Testis (tissue), 2 donors: ENCODE measurements at regions not wholly inside any gene's neighbourhood (a gene's known extent, or its start where the extent isn't known, plus 50 kb on each side); places are given as distances from the start of the nearest gene placed in this dataset.

Source experiments
- DNase-seq: peaks from one replicate; pipeline ENCODE4 v3.0.0-alpha.2; 2019
- H3K27ac ChIP-seq, 2 donors: fragments of 200-600 bp; sonication (generic); one replicate each; pipeline ENCODE4 v1.5.1; 2019
- H3K27me3 ChIP-seq: fragments of 200-600 bp; sonication (generic); one replicate; pipeline ENCODE4 v1.5.1; 2019
- H3K36me3 ChIP-seq: fragments of 200-600 bp; sonication (generic); one replicate; pipeline ENCODE4 v1.5.1; 2017; ENCODE audit warnings: low read depth; ENCODE audit errors: missing control alignments
- H3K4me1 ChIP-seq: fragments of 200-600 bp; sonication (generic); one replicate; pipeline ENCODE4 v1.5.1; 2019
- H3K4me3 ChIP-seq, 2 donors: fragments of 200-600 bp; sonication (generic); one replicate each; pipeline ENCODE4 v1.5.1; 2017 to 2019
- H3K9me3 ChIP-seq: fragments of 200-600 bp; sonication (generic); one replicate; pipeline ENCODE4 v1.5.1; 2017
- POLR2A ChIP-seq: fragments of 450-650 bp; IDR thresholded peaks from one replicate; pipeline ENCODE4 v1.6.1; 2017; ENCODE audit warnings: antibody characterized with exemption, mild to moderate bottlenecking, moderate library complexity
- WGBS, 2 donors: methylation state at CpG; one replicate each; pipeline ENCODE4 v1.1.5; 2018; 5-methylcytosine and 5-hydroxymethylcytosine counted together
- intact Hi-C: fragments of 100-400 bp; cut with DNase I; formaldehyde crosslinking; loops from one replicate; pipeline ENCODE4 v1.15.1; 2023; ENCODE audit warnings: low total_unique reads
- TF ChIP-seq, protein P1 (sequence below), 3 experiments: fragments of 450-650 bp in 2 of 3; fragments of 200-600 bp in 1 of 3; sonication (generic) in 1 of 3; IDR thresholded peaks; one replicate each; pipeline ENCODE4 v1.5.1; 2016 to 2019; ENCODE audit warnings: antibody characterized with exemption in 3 of 3, mild to moderate bottlenecking in 2 of 3, moderate library complexity in 1 of 3

DNA sequence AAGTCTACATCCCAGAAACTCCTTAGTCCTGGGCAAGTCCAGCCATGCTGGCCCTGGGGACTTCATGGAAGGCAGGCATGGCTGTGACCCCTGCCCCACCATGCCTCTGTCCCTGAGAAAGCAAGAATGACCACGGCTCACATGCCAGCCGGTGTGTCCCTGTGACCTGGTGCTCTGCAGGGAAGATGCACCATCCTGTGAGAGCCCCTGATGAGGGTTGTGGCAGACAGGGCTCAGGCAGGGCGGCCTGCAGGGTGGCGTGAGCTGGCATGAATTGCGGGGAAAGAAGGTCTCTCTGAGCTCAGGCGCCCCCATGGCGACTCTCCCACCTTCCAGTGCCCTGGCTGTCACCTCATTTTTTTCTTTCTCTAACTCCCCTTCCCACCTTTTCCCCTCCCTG is 260.3 kb downstream of the RBFOX3 start:
- H3K36me3 ChIP-seq: no peaks in the 10 kb centered on the region
- 88 to 95% methylated on average over 7 of the region's 7 CpGs for WGBS, 2 donors
- H3K27me3 ChIP-seq: no peaks in the 10 kb centered on the region
- H3K4me3 ChIP-seq: no peak overlapping the region
- intact Hi-C loops: no loop called here
- DNase-seq: no peak
- TF ChIP-seq, protein P1, sequence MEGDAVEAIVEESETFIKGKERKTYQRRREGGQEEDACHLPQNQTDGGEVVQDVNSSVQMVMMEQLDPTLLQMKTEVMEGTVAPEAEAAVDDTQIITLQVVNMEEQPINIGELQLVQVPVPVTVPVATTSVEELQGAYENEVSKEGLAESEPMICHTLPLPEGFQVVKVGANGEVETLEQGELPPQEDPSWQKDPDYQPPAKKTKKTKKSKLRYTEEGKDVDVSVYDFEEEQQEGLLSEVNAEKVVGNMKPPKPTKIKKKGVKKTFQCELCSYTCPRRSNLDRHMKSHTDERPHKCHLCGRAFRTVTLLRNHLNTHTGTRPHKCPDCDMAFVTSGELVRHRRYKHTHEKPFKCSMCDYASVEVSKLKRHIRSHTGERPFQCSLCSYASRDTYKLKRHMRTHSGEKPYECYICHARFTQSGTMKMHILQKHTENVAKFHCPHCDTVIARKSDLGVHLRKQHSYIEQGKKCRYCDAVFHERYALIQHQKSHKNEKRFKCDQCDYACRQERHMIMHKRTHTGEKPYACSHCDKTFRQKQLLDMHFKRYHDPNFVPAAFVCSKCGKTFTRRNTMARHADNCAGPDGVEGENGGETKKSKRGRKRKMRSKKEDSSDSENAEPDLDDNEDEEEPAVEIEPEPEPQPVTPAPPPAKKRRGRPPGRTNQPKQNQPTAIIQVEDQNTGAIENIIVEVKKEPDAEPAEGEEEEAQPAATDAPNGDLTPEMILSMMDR (IDR thresholded peaks at IDR 0.05): no peak
- no peak for TF ChIP-seq POLR2A
- H3K4me1 ChIP-seq: no peaks in the 10 kb centered on the region
- H3K27ac ChIP-seq: no peak overlapping the region
- no peaks in the 10 kb centered on the region for H3K9me3 ChIP-seq

GRCh38 chr17:79349506-79350400 is 261.1 kb downstream of the RBFOX3 start:
- Histone ChIP-seq H3K4me1 (no peaks in the 10 kb centered on the region), H3K27ac (no peak overlapping the region), H3K36me3 (no peaks in the 10 kb centered on the region), H3K9me3 (no peaks in the 10 kb centered on the region), H3K27me3 (no peaks in the 10 kb centered on the region), H3K4me3 (no peak overlapping the region)
- TF ChIP-seq POLR2A: no peak
- TF ChIP-seq, protein P1 (IDR thresholded peaks at IDR 0.05): no peak
- intact Hi-C loops: no loop called here
- no peak for DNase-seq
- WGBS, 2 donors: 90 to 91% methylated on average over 22 of the region's 22 CpGs

DNA sequence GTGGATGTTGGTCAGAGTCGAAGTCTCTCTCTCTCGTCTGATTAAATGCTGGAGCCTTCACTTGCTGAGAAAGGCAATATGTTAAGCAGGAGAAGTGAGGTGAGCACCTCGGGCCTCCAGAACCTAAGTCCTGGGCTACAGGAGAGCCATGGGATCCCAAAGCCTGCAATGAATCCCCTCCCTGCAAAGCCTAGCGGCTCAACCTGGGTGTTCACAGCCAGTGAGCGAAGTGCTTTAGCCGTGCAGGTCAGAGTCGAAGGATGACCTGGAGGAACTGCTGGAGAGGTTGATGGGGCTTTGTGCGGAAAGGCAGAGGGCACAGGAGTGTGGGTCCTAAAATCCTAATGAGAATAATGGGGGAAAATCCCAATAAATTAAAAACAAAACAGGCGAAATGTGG is 267.8 kb downstream of the ENGASE start:
- H3K4me1 ChIP-seq: no peaks in the 10 kb centered on the region
- no peak overlapping the region for H3K4me3 ChIP-seq
- WGBS, 2 donors: 78 to 82% methylated on average over 9 of the region's 9 CpGs
- DNase-seq: no peak
- no peak overlapping the region for H3K27ac ChIP-seq
- H3K9me3 ChIP-seq: no peaks in the 10 kb centered on the region
- TF ChIP-seq POLR2A: no peak
- TF ChIP-seq, protein P1 (IDR thresholded peaks at IDR 0.05): no peak
- H3K27me3 ChIP-seq: no peaks in the 10 kb centered on the region
- intact Hi-C loops: no loop called here
- H3K36me3 ChIP-seq: no peaks in the 10 kb centered on the region

DNA sequence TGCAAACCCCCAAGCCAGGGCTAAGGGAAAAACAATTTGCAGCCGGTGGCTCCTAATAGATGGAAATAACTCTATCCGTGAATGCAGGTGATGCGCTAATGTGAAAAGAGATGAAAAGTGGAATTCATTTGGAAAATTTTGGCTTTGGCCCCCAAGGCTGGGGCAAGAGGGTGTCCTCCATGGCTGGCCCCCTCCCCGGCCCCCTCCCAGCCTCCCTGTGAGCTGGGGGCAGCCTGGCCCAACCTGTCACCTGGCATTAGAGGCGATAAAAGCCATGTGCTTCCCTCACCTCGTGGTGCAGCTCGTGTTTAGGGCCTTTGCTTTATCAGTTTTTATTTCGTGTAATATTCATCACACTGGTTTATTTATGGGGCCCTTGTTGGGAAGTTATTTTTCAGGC is 267.2 kb downstream of the ENGASE start:
- no peaks in the 10 kb centered on the region for H3K36me3 ChIP-seq
- no peak overlapping the region for H3K4me3 ChIP-seq
- H3K9me3 ChIP-seq: no peaks in the 10 kb centered on the region
- no peak for DNase-seq
- no peak for TF ChIP-seq POLR2A
- TF ChIP-seq, protein P1 (IDR thresholded peaks at IDR 0.05): no peak
- no peak overlapping the region for H3K27ac ChIP-seq
- WGBS, 2 donors: 73 to 76% methylated on average over 8 of the region's 8 CpGs
- H3K27me3 ChIP-seq: no peaks in the 10 kb centered on the region
- intact Hi-C loops: no loop called here
- H3K4me1 ChIP-seq: no peaks in the 10 kb centered on the region
